ENCODE measurements at regions not wholly inside any gene's neighbourhood (a gene's known extent, or its start where the extent isn't known, plus 50 kb on each side); places are given as distances from the start of the nearest gene placed in this dataset.

GRCh38 chr2:38160516-38160915 is 84.6 kb upstream of the CYP1B1 start (continued):
- no peak for TF ChIP-seq MAX (CRISPR knock-in tag; IDR thresholded peaks at IDR 0.05)
- no peak for TF ChIP-seq SMAD3 (CRISPR knock-in tag; IDR thresholded peaks at IDR 0.05; ENCODE audit: borderline replicate concordance)
- no peak for TF ChIP-seq NR2C2 (CRISPR knock-in tag; IDR thresholded peaks at IDR 0.05)

GRCh38 chr2:38159597-38159996 is 83.6 kb upstream of the CYP1B1 start:
- Mint-ChIP-seq H3K4me3 (no peak overlapping the region), H3K36me3 (no peaks in the 10 kb centered on the region), H3K27ac (no peak overlapping the region), H3K27me3 (ENCODE audit: low read depth) (peaks cover 18% of the 10 kb centered on the region), H3K9me3 (no peaks in the 10 kb centered on the region), H3K4me1 (peaks cover 12% of the 10 kb centered on the region)
- DNase-seq (ENCODE audit: low spot score), result no peak
- ChIA-PET CTCF (no interaction called here), POLR2A (no interaction called here)
- TF ChIP-seq, protein P1, sequence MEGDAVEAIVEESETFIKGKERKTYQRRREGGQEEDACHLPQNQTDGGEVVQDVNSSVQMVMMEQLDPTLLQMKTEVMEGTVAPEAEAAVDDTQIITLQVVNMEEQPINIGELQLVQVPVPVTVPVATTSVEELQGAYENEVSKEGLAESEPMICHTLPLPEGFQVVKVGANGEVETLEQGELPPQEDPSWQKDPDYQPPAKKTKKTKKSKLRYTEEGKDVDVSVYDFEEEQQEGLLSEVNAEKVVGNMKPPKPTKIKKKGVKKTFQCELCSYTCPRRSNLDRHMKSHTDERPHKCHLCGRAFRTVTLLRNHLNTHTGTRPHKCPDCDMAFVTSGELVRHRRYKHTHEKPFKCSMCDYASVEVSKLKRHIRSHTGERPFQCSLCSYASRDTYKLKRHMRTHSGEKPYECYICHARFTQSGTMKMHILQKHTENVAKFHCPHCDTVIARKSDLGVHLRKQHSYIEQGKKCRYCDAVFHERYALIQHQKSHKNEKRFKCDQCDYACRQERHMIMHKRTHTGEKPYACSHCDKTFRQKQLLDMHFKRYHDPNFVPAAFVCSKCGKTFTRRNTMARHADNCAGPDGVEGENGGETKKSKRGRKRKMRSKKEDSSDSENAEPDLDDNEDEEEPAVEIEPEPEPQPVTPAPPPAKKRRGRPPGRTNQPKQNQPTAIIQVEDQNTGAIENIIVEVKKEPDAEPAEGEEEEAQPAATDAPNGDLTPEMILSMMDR (IDR thresholded peaks at IDR 0.05), result no peak
- TF ChIP-seq TP53 (CRISPR knock-in tag; IDR thresholded peaks at IDR 0.05), result no peak
- TF ChIP-seq ELF4 (CRISPR knock-in tag; IDR thresholded peaks at IDR 0.05; ENCODE audit: low read depth), result no peak
- TF ChIP-seq TEAD4 (CRISPR knock-in tag; IDR thresholded peaks at IDR 0.05), result no peak
- TF ChIP-seq ESRRA (CRISPR knock-in tag; IDR thresholded peaks at IDR 0.05; ENCODE audit: borderline replicate concordance), result no peak
- TF ChIP-seq GTF2I (CRISPR knock-in tag; conservative IDR thresholded peaks at IDR 0.05), result no peak
- no peak for TF ChIP-seq NR2C2 (CRISPR knock-in tag; IDR thresholded peaks at IDR 0.05)
- TF ChIP-seq PRRX2 (CRISPR knock-in tag; IDR thresholded peaks at IDR 0.05), result no peak
- ATAC-seq, result no peak

DNA sequence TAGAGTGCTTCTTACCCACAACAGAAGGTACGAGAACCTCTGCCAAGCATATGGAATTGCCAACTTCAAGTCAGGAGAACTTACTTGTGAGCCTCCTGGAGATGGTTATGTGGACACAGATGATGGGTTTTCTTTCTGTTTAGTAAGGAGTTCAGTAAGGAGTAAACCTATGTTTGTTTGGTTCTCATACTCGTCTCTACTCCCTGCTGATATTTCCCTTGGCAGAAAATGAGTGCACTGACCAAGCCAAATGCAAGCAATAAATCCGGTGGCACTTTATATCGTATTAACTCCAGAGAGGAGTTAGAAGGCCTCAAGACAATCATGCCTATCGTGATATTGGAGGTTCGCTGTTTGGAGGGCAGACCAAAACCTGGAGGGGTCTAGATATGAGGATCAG is 83.2 kb upstream of the CYP1B1 start:
- ChIA-PET CTCF (no interaction called here), POLR2A (no interaction called here)
- H3K4me3 Mint-ChIP-seq, result no peak overlapping the region
- no peaks in the 10 kb centered on the region for H3K36me3 Mint-ChIP-seq
- H3K4me1 Mint-ChIP-seq, result peaks cover 12% of the 10 kb centered on the region
- H3K27me3 Mint-ChIP-seq (ENCODE audit: low read depth), result peaks cover 18% of the 10 kb centered on the region
- DNase-seq (ENCODE audit: low spot score) (no peak), ATAC-seq (no peak)
- H3K9me3 Mint-ChIP-seq, result no peaks in the 10 kb centered on the region
- no peak overlapping the region for H3K27ac Mint-ChIP-seq
- TF ChIP-seq ZNF416 (CRISPR knock-in tag; IDR thresholded peaks at IDR 0.05) (no peak), KAT7 (CRISPR knock-in tag; IDR thresholded peaks at IDR 0.05; ENCODE audit: borderline replicate concordance) (no peak), SOX15 (CRISPR knock-in tag; IDR thresholded peaks at IDR 0.05) (no peak), ZNF423 (CRISPR knock-in tag; IDR thresholded peaks at IDR 0.05) (no peak), NR1H2 (CRISPR knock-in tag; IDR thresholded peaks at IDR 0.05) (no peak), CBFB (CRISPR knock-in tag; IDR thresholded peaks at IDR 0.05; ENCODE audit: low read depth) (no peak), FOXK1 (CRISPR knock-in tag; IDR thresholded peaks at IDR 0.05) (no peak), ZNF317 (CRISPR knock-in tag; IDR thresholded peaks at IDR 0.05; ENCODE audit: borderline replicate concordance, low read depth) (no peak), ZNF512 (CRISPR knock-in tag; IDR thresholded peaks at IDR 0.05; ENCODE audit: borderline replicate concordance) (no peak), ZNF121 (CRISPR knock-in tag; IDR thresholded peaks at IDR 0.05) (no peak), ZSCAN18 (CRISPR knock-in tag; IDR thresholded peaks at IDR 0.05) (no peak), ZNF263 (CRISPR knock-in tag; IDR thresholded peaks at IDR 0.05; ENCODE audit: low read depth) (no peak)
- TF ChIP-seq, protein P2, sequence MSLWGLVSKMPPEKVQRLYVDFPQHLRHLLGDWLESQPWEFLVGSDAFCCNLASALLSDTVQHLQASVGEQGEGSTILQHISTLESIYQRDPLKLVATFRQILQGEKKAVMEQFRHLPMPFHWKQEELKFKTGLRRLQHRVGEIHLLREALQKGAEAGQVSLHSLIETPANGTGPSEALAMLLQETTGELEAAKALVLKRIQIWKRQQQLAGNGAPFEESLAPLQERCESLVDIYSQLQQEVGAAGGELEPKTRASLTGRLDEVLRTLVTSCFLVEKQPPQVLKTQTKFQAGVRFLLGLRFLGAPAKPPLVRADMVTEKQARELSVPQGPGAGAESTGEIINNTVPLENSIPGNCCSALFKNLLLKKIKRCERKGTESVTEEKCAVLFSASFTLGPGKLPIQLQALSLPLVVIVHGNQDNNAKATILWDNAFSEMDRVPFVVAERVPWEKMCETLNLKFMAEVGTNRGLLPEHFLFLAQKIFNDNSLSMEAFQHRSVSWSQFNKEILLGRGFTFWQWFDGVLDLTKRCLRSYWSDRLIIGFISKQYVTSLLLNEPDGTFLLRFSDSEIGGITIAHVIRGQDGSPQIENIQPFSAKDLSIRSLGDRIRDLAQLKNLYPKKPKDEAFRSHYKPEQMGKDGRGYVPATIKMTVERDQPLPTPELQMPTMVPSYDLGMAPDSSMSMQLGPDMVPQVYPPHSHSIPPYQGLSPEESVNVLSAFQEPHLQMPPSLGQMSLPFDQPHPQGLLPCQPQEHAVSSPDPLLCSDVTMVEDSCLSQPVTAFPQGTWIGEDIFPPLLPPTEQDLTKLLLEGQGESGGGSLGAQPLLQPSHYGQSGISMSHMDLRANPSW (CRISPR knock-in tag; conservative IDR thresholded peaks at IDR 0.05; ENCODE audit: low read depth), result no peak
- TF ChIP-seq, protein P3, sequence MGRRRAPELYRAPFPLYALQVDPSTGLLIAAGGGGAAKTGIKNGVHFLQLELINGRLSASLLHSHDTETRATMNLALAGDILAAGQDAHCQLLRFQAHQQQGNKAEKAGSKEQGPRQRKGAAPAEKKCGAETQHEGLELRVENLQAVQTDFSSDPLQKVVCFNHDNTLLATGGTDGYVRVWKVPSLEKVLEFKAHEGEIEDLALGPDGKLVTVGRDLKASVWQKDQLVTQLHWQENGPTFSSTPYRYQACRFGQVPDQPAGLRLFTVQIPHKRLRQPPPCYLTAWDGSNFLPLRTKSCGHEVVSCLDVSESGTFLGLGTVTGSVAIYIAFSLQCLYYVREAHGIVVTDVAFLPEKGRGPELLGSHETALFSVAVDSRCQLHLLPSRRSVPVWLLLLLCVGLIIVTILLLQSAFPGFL (CRISPR knock-in tag; IDR thresholded peaks at IDR 0.05; ENCODE audit: borderline replicate concordance), result no peak
- TF ChIP-seq, protein P4, sequence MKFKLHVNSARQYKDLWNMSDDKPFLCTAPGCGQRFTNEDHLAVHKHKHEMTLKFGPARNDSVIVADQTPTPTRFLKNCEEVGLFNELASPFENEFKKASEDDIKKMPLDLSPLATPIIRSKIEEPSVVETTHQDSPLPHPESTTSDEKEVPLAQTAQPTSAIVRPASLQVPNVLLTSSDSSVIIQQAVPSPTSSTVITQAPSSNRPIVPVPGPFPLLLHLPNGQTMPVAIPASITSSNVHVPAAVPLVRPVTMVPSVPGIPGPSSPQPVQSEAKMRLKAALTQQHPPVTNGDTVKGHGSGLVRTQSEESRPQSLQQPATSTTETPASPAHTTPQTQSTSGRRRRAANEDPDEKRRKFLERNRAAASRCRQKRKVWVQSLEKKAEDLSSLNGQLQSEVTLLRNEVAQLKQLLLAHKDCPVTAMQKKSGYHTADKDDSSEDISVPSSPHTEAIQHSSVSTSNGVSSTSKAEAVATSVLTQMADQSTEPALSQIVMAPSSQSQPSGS (CRISPR knock-in tag; IDR thresholded peaks at IDR 0.05; ENCODE audit: borderline replicate concordance, low read depth), result no peak
